Osteocyte (in vitro differentiated cells): ENCODE measurements at regions not wholly inside any gene's neighbourhood (a gene's known extent, or its start where the extent isn't known, plus 50 kb on each side); places are given as distances from the start of the nearest gene placed in this dataset.
"Not testable (repeated sequence)": the region's sequence is repeated elsewhere in the genome, so short reads cannot be mapped to it uniquely, and the experiment has no call there.

Experiments
- DNase-seq: peaks from one replicate; pipeline ENCODE4 v3.0.0; 2021; ENCODE audit warnings: mixed read lengths; ENCODE audit not compliant: unreplicated experiment; ENCODE audit errors: extremely low spot score
- H3K27ac Mint-ChIP-seq: one replicate; pipeline ENCODE4 v1.8.0; 2021; ENCODE audit warnings: mild to moderate bottlenecking, mixed read lengths; ENCODE audit not compliant: unreplicated experiment
- H3K27me3 Mint-ChIP-seq: one replicate; pipeline ENCODE4 v1.8.0; 2021; ENCODE audit warnings: mixed read lengths; ENCODE audit not compliant: unreplicated experiment
- H3K36me3 Mint-ChIP-seq: one replicate; pipeline ENCODE4 v1.8.0; 2021; ENCODE audit warnings: mixed read lengths; ENCODE audit not compliant: unreplicated experiment
- H3K4me1 Mint-ChIP-seq: one replicate; pipeline ENCODE4 v1.8.0; 2021; ENCODE audit warnings: mixed read lengths; ENCODE audit not compliant: unreplicated experiment
- H3K4me3 Mint-ChIP-seq: one replicate; pipeline ENCODE4 v1.8.0; 2021; ENCODE audit warnings: mild to moderate bottlenecking, moderate library complexity, mixed read lengths; ENCODE audit not compliant: unreplicated experiment
- H3K9me3 Mint-ChIP-seq: one replicate; pipeline ENCODE4 v1.8.0; 2021; ENCODE audit warnings: mixed read lengths; ENCODE audit not compliant: unreplicated experiment
- TF ChIP-seq, protein P1 (sequence below): fragments of 200-600 bp; sonication (generic); IDR thresholded peaks from 2 replicates; pipeline ENCODE4 v1.5.0; 2021; ENCODE audit warnings: antibody characterized with exemption, mild to moderate bottlenecking, moderate library complexity

DNA sequence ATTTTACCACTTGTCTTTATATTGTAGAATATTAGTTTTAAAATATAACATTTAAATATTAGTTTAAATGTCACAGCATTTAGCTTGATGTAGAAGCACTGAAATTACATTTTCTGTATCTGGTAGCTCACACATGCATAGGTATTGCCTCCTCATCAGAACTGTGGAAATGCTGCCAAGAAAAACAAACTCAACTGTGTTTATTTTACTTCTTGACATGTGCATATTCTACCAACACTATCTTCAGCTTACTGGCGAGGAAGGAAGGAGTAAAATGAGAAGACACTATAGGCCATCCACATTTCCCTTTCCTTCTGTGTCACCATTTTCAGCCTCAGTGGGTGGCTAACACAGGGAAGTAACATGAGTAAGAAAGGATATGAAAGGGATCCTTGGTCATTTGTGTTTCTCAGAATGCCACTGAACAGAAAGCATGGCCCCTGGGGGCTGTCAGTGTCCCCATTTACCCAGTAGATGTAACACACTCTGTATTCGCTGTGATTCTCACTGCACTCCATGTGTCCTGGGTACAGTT, 81.0 kb upstream of the HTR4 start:
- H3K4me1 Mint-ChIP-seq: peaks cover 44% of the 10 kb centered on the region
- H3K36me3 Mint-ChIP-seq: no peaks in the 10 kb centered on the region
- no peak overlapping the region for H3K4me3 Mint-ChIP-seq
- no peak overlapping the region for H3K27ac Mint-ChIP-seq
- TF ChIP-seq, protein P1, sequence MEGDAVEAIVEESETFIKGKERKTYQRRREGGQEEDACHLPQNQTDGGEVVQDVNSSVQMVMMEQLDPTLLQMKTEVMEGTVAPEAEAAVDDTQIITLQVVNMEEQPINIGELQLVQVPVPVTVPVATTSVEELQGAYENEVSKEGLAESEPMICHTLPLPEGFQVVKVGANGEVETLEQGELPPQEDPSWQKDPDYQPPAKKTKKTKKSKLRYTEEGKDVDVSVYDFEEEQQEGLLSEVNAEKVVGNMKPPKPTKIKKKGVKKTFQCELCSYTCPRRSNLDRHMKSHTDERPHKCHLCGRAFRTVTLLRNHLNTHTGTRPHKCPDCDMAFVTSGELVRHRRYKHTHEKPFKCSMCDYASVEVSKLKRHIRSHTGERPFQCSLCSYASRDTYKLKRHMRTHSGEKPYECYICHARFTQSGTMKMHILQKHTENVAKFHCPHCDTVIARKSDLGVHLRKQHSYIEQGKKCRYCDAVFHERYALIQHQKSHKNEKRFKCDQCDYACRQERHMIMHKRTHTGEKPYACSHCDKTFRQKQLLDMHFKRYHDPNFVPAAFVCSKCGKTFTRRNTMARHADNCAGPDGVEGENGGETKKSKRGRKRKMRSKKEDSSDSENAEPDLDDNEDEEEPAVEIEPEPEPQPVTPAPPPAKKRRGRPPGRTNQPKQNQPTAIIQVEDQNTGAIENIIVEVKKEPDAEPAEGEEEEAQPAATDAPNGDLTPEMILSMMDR: no peak
- no peak for DNase-seq
- H3K9me3 Mint-ChIP-seq: no peaks in the 10 kb centered on the region
- H3K27me3 Mint-ChIP-seq: peaks cover 6% of the 10 kb centered on the region

DNA sequence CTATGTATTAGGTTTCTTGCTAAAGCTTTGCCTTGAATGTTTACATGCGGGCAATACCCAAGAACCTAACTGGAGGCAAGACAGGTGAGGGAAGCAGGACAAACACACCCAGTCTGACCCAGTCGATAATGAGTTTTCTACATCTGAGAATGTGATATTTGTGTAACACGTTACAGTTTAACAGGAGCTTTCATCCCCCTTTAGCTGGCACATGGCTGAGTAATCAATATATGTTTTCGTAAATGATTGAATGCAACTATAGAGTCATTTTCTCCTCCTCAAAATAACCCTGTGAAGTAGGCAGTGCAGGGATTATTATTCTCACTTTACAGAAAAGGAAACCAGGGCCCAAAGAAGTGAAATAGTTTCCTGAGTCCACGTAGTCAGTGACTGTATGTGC, 84.7 kb upstream of the HTR4 start:
- no peaks in the 10 kb centered on the region for H3K27me3 Mint-ChIP-seq
- peaks cover 36% of the 10 kb centered on the region for H3K4me1 Mint-ChIP-seq
- TF ChIP-seq, protein P1: no peak
- H3K9me3 Mint-ChIP-seq: no peaks in the 10 kb centered on the region
- H3K36me3 Mint-ChIP-seq: no peaks in the 10 kb centered on the region
- H3K27ac Mint-ChIP-seq: no peak overlapping the region
- no peak overlapping the region for H3K4me3 Mint-ChIP-seq
- no peak for DNase-seq

DNA sequence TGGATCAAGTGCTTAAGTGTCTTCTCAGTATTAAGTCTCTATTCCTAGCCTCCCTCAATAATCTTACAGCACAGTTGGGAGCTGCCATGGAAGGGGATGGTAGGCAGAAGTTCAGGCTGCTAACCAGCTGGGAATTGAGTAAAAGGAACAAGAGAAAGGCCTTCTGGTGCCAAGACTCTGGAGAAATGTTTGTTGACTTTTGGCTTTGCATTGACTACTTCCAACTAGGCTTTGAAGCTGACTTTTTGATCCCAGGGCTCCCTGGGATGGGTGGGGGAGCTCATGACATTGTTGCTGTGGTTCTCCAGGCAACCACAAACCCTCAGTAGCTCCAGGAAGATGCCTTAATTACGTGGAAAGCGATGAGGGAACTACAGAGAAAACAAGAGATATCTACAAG, 85.2 kb upstream of the HTR4 start:
- peak overlapping the region; percentile 15 for H3K27ac Mint-ChIP-seq
- H3K36me3 Mint-ChIP-seq: no peaks in the 10 kb centered on the region
- no peaks in the 10 kb centered on the region for H3K9me3 Mint-ChIP-seq
- TF ChIP-seq, protein P1: no peak
- DNase-seq: no peak
- no peak overlapping the region for H3K4me3 Mint-ChIP-seq
- H3K4me1 Mint-ChIP-seq: peaks cover 36% of the 10 kb centered on the region
- no peaks in the 10 kb centered on the region for H3K27me3 Mint-ChIP-seq

DNA sequence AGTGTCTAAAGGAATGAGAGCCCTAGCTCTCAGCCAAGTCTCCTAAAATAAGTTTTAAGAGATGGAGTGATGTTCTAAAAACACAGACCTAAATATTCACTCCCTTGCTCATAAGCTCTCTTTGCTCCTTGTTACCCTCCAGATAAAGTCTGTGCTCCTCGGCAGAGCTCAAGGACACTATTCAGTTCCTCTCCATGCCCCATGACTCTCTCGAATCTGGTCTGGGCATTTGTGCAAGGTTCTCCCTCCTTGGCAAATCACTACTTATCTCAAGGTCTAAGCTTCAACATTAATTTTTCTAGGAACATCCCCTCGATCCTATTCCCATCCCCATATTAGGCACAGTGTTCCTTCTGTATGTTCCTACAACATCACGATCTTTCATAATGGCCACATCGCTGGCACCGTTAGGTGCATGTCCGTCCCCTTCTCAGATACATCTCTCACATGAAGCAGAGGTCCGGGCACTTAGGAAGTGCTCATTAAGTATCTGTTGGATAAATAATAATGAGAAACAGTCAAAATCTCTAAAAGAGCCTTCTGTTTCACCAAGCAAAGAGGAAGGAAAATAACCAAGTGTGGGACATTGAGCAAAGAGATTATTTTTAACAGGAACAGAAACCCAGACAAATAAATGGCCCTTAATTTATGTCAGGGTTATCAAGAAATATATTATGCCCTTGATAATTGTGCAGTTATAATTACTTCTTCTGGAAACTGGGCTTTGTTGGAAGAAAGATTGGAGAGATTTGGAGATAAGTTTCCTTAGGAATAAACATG, 85.9 kb upstream of the HTR4 start:
- H3K9me3 Mint-ChIP-seq: no peaks in the 10 kb centered on the region
- H3K27me3 Mint-ChIP-seq: no peaks in the 10 kb centered on the region
- TF ChIP-seq, protein P1: no peak
- peaks cover 33% of the 10 kb centered on the region for H3K4me1 Mint-ChIP-seq
- H3K4me3 Mint-ChIP-seq: no peak overlapping the region
- H3K27ac Mint-ChIP-seq: no peak overlapping the region
- no peaks in the 10 kb centered on the region for H3K36me3 Mint-ChIP-seq
- DNase-seq: no peak

DNA sequence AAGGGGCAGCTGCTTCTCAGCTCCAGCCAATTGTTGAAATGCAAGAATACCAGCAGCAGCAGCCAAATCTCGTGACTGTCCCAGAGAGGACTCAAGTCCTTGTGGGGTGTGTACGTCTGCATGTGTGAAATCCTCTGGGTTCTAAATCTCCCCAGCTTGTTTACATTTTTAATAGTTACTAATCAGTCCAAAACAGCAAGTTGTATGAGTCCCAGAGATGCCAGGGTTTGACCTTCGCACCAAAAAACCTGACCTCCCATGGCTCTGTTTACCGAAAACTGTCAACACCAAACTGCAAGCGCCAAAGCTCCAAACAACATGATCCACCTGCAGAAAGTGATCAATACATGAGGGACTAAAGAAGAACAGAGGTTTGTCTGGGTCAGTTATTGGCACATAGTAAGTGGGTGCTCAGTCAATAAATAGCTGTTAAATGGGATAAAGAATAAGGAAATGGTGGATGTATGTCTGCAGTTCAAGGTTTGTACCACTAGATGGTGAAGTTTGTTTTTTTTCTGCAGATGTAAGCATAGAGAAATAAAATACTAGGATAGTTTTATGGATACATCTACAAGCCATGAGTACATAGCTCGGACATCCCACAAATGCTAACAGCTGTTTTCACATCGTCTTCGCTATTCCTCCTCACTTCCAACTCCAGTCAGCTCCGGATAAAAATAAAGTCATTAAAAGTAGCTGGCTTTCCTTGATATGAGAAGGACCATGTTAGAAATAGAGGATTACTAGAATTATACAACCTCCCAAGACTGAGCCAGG, 85.3 kb upstream of the ADRB2 start:
- no peaks in the 10 kb centered on the region for H3K36me3 Mint-ChIP-seq
- peaks cover 25% of the 10 kb centered on the region for H3K4me1 Mint-ChIP-seq
- no peak overlapping the region for H3K4me3 Mint-ChIP-seq
- no peak overlapping the region for H3K27ac Mint-ChIP-seq
- TF ChIP-seq, protein P1: peak; percentile 77
- DNase-seq: no peak
- H3K9me3 Mint-ChIP-seq: no peaks in the 10 kb centered on the region
- no peaks in the 10 kb centered on the region for H3K27me3 Mint-ChIP-seq

DNA sequence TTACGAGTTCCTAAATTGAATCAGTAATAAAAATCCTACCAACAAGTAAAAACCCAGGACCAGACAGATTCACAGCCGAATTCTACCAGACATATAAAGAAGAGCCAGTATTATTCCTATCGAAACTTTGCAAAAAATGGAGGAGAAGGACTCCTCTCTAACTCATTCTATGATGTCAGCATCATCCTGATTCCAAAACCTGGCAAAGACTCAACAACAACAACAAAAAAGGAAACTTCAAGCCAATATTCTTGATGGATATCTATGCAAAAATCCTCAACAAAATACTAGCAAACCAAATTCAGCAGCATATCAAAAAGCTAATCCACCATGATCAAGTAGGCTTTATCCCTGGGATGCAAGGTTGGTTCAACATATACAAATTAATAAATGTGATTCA, 84.6 kb upstream of the ADRB2 start:
- not testable (repeated sequence) for DNase-seq, H3K36me3 Mint-ChIP-seq
- H3K4me1 Mint-ChIP-seq: peaks cover 19% of the 10 kb centered on the region

DNA sequence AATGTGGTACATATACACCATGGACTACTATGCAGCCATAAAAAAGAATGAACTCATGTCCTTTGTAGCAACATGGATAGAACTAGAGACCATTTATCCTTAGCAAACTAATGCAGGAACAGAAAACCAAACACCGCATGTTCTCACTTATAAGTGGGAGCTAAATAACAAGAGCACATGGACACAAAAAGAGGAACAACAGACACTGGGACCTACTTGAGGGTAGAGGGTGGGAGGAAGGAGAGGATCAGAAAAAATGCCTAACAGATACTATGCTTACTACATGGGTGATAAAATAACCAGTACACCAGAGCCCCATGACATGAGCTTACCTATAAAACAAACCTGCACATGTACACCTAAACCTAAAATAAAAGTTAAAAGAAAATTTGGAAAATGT, 82.0 kb upstream of the ADRB2 start:
- not testable (repeated sequence) for H3K9me3 Mint-ChIP-seq, H3K27me3 Mint-ChIP-seq, H3K36me3 Mint-ChIP-seq, DNase-seq, H3K4me3 Mint-ChIP-seq, H3K27ac Mint-ChIP-seq
- peaks cover 13% of the 10 kb centered on the region for H3K4me1 Mint-ChIP-seq

More for the DNA sequence above, 84.6 kb upstream of the ADRB2 start:
- H3K27ac Mint-ChIP-seq, H3K9me3 Mint-ChIP-seq, H3K4me3 Mint-ChIP-seq, H3K27me3 Mint-ChIP-seq: not testable (repeated sequence)
